ENCODE measurements at regions not wholly inside any gene's neighbourhood (a gene's known extent, or its start where the extent isn't known, plus 50 kb on each side); places are given as distances from the start of the nearest gene placed in this dataset.

GRCh38 chr14:56371737-56372136, 207.9 kb upstream of the TMEM260 start:
- TF ChIP-seq, protein P1, sequence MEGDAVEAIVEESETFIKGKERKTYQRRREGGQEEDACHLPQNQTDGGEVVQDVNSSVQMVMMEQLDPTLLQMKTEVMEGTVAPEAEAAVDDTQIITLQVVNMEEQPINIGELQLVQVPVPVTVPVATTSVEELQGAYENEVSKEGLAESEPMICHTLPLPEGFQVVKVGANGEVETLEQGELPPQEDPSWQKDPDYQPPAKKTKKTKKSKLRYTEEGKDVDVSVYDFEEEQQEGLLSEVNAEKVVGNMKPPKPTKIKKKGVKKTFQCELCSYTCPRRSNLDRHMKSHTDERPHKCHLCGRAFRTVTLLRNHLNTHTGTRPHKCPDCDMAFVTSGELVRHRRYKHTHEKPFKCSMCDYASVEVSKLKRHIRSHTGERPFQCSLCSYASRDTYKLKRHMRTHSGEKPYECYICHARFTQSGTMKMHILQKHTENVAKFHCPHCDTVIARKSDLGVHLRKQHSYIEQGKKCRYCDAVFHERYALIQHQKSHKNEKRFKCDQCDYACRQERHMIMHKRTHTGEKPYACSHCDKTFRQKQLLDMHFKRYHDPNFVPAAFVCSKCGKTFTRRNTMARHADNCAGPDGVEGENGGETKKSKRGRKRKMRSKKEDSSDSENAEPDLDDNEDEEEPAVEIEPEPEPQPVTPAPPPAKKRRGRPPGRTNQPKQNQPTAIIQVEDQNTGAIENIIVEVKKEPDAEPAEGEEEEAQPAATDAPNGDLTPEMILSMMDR (IDR thresholded peaks at IDR 0.05): no peak
- TF ChIP-seq EP300 (IDR thresholded peaks at IDR 0.05) (no peak), POLR2A (IDR thresholded peaks at IDR 0.05) (no peak)

All from tibial nerve (tissue), 4 donors.